GM12872 (cell line): ENCODE measurements at regions not wholly inside any gene's neighbourhood (a gene's known extent, or its start where the extent isn't known, plus 50 kb on each side); places are given as distances from the start of the nearest gene placed in this dataset.

ENCODE experiments used
- TF ChIP-seq, protein P1 (sequence below): IDR thresholded peaks from 3 replicates; pipeline ENCODE4 v1.5.1; 2011; ENCODE audit warnings: low read depth, mild to moderate bottlenecking, low read length, moderate library complexity; ENCODE audit not compliant: insufficient read depth

DNA sequence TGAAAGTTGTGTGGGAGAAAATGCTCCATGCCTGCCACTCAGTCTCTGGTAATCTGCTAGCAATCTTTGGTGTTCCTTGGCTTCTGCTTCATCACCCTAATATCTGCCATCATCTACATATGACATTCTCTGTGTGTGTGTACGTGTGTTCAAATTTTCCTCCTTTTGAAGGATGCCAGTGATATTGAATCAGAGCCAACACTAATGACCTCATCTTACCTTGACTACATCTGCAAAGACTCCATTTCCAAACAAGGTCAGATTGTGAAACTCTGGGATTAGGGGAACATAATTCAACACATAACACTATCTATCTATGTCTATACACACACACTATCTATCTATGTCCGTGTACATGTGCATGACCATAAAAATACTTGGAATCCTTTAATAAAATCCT lies 81.4 kb upstream of the IRS2 start:
- TF ChIP-seq, protein P1, sequence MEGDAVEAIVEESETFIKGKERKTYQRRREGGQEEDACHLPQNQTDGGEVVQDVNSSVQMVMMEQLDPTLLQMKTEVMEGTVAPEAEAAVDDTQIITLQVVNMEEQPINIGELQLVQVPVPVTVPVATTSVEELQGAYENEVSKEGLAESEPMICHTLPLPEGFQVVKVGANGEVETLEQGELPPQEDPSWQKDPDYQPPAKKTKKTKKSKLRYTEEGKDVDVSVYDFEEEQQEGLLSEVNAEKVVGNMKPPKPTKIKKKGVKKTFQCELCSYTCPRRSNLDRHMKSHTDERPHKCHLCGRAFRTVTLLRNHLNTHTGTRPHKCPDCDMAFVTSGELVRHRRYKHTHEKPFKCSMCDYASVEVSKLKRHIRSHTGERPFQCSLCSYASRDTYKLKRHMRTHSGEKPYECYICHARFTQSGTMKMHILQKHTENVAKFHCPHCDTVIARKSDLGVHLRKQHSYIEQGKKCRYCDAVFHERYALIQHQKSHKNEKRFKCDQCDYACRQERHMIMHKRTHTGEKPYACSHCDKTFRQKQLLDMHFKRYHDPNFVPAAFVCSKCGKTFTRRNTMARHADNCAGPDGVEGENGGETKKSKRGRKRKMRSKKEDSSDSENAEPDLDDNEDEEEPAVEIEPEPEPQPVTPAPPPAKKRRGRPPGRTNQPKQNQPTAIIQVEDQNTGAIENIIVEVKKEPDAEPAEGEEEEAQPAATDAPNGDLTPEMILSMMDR = no peak

GRCh38 chr13:109862627-109863026 lies 76.2 kb upstream of the IRS2 start:
- TF ChIP-seq, protein P1 = no peak

- TF ChIP-seq, protein P1 = no peak
Observed at GRCh38 chr13:109859898-109860297, 73.5 kb upstream of the IRS2 start.

DNA sequence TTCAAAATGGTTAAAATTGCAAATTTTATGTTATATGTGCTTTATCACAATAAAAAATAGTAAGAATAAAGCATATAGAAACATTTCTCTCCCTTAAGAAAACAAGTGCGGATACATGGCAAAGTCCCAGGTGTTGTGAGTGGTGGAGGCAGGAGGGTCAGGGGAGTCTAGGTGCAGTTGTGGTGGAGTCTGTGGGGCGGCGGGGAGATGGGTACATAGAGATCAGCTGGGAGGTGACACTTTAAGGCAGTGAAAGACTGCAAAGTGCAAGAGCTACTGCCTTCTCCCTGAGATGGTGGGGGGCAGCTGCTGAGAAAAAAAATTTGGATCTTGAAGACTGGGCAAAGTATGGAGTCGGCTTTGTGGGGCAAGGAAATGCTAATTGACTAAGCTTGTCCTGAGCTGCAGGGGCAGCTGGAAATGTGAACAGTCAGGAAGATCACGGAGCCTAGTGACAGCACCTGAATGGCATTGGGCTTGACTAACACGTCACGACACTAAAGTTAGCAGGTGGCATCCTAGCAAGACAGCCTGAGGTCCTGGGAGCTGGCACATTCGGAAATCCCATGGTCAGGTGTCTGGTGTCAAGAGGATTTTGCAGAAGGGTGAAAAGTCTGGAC lies 72.9 kb upstream of the IRS2 start:
- TF ChIP-seq, protein P1 = no peak

DNA sequence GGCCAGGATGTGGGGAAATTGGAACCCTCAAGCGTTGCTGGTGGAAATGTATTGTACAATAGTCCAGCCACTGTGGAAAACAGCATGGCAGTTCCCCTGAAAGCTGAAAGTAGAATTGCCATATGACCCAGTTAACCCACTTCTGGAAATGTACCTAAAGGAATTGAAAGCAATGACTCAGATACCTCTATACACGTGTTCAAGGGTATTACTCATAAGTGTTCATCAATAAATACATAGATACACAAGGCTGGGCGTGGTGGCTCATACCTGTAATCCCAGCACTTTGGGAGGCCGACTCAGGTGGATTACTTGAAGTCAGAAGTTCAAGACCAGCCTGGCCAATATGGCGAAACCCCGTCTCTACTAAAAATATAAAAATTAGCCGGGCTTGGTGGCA lies 71.9 kb upstream of the IRS2 start:
- TF ChIP-seq, protein P1 = no peak

- TF ChIP-seq, protein P1 = no peak
Observed at GRCh38 chr13:109857803-109858202, 71.4 kb upstream of the IRS2 start.

DNA sequence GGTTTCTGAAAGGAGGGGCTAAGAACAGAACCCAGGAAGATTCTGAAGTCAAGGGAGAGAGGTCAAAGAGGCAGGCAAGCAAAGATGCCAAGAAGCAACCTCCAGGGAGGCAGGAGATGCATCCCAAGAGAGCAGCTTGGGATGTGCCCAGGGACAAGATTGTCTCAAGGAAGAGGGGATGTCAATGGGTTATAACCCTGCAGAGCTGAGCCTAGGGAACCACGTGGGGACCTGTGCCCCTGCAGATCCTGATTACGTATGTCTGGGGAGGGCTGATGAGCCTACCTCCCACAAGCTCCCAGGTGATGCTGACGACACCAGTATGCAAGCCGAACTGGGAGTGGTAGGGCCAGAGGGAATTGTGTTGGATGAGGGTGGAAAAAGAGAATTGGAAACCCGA lies 70.9 kb upstream of the IRS2 start:
- TF ChIP-seq, protein P1 = no peak

DNA sequence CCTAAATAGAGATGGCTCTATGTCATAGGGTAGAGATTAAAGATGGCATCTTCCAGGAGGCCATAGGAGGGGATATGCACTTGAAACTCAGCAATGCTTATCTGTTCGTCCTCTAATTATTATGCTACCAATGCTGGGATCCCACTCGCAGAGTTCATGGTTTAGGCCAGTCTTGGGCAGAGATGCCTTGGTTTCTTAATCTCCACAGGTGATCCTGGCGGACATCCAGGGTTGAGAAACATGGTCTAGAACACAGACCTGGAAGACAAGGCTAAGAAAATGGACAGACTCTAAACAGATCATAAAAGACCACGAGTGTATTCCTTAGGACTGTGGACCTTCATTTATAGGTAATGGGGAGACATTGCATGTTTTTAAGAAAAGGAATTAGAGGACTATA lies 70.0 kb upstream of the IRS2 start:
- TF ChIP-seq, protein P1 = no peak
